H1 (cell line): ENCODE measurements at regions not wholly inside any gene's neighbourhood (a gene's known extent, or its start where the extent isn't known, plus 50 kb on each side); places are given as distances from the start of the nearest gene placed in this dataset.

ENCODE experiments used
- CTCF ChIA-PET: fragments of 300-600 bp; sonication (Branson Sonifier 250); formaldehyde crosslinking; loops from one replicate; lab custom pipeline; 2021; ENCODE audit not compliant: partially characterized antibody; lab: Charles Lee
- POLR2A ChIA-PET: fragments of 300-600 bp; sonication (Branson Sonifier 250); formaldehyde crosslinking; loops from one replicate; lab custom pipeline; 2021; ENCODE audit warnings: inconsistent platforms; ENCODE audit not compliant: partially characterized antibody; lab: Charles Lee
- DNase-seq, 2 experiments: peaks; one replicate each; pipeline versions ENCODE4 v3.0.0 to v3.0.0-alpha.2; 2010 to 2022; ENCODE audit warnings: low spot score in 2 of 2, low read depth in 1 of 2, mixed read lengths in 1 of 2
- FAIRE-seq: peaks from 2 replicates; lab custom pipeline; 2011; peaks lifted over from hg19 to GRCh38; lab: Jason Lieb, UNC
- H2AFZ ChIP-seq: 2 replicates; pipeline ENCODE4 v1.8.1; 2012; ENCODE audit warnings: low read length, inconsistent platforms
- H2AK5ac ChIP-seq: 2 replicates; pipeline ENCODE4 v1.6.1; 2013; ENCODE audit warnings: low read depth, low read length
- H2BK120ac ChIP-seq: replicated peaks from 2 replicates; pipeline ENCODE3; 2013; ENCODE audit warnings: low read depth, low read length, inconsistent platforms
- H2BK12ac ChIP-seq: 2 replicates; pipeline ENCODE4 v1.6.1; 2013; ENCODE audit warnings: low read depth, low read length
- H2BK15ac ChIP-seq: 2 replicates; pipeline ENCODE4 v1.6.1; 2013; ENCODE audit warnings: low read length
- H2BK20ac ChIP-seq: 2 replicates; pipeline ENCODE4 v1.6.1; 2013; ENCODE audit warnings: low read length
- H2BK5ac ChIP-seq: 2 replicates; pipeline ENCODE4 v1.6.1; 2013; ENCODE audit warnings: low read depth, low read length
- H3K14ac ChIP-seq: 2 replicates; pipeline ENCODE4 v1.6.1; 2013; ENCODE audit warnings: inconsistent platforms; ENCODE audit not compliant: insufficient read length
- H3K18ac ChIP-seq: 2 replicates; pipeline ENCODE4 v1.6.1; 2013; ENCODE audit warnings: low read length; ENCODE audit errors: extremely low read depth
- H3K23ac ChIP-seq: 2 replicates; pipeline ENCODE4 v1.6.1; 2013; ENCODE audit warnings: inconsistent platforms; ENCODE audit not compliant: insufficient read length
- H3K23me2 ChIP-seq: 2 replicates; pipeline ENCODE4 v1.6.1; 2013; ENCODE audit warnings: low read depth, low read length
- H3K27ac ChIP-seq: 2 replicates; pipeline ENCODE4 v1.6.1; 2011; ENCODE audit warnings: low read depth, low read length, inconsistent platforms
- H3K27me3 ChIP-seq, 4 experiments: replicated peaks in 1 of 4; 1 replicate in 1 of 4; 2 replicates in 3 of 4; pipeline versions ENCODE4 v1.6.1 to v1.8.1; 2011 to 2013; ENCODE audit warnings: low read length in 3 of 4, mild to moderate bottlenecking in 3 of 4, inconsistent platforms in 2 of 4, mixed read lengths in 2 of 4, moderate library complexity in 1 of 4; ENCODE audit not compliant: control insufficient read depth in 3 of 4, insufficient read depth in 3 of 4; ENCODE audit errors: extremely low read depth in 1 of 4
- H3K36me3 ChIP-seq, 4 experiments: 2 replicates each; pipeline versions ENCODE4 v1.6.1 to v1.8.1; 2011 to 2013; ENCODE audit warnings: mild to moderate bottlenecking in 4 of 4, low read length in 3 of 4, moderate library complexity in 2 of 4, control low read depth in 1 of 4, inconsistent platforms in 1 of 4; ENCODE audit not compliant: insufficient read depth in 4 of 4, control insufficient read depth in 2 of 4
- H3K4ac ChIP-seq: replicated peaks from 2 replicates; pipeline ENCODE3; 2013; ENCODE audit warnings: low read length, low read depth, mixed read lengths, inconsistent platforms; ENCODE audit not compliant: insufficient read length
- H3K4me1 ChIP-seq, 4 experiments: replicated peaks in 1 of 4; 1 replicate in 1 of 4; 2 replicates in 3 of 4; pipeline versions ENCODE4 v1.6.1 to v1.8.1; 2011 to 2013; ENCODE audit warnings: low read length in 3 of 4, inconsistent platforms in 2 of 4, mixed read lengths in 1 of 4; ENCODE audit not compliant: insufficient read depth in 4 of 4, control insufficient read depth in 3 of 4
- H3K4me2 ChIP-seq, 2 experiments: 2 replicates each; pipeline versions ENCODE4 v1.6.1 to v1.8.1; 2011 to 2013; ENCODE audit warnings: low read depth in 2 of 2, low read length in 2 of 2, control low read depth in 1 of 2, inconsistent platforms in 1 of 2, mild to moderate bottlenecking in 1 of 2; ENCODE audit not compliant: insufficient read depth in 1 of 2
- H3K4me3 ChIP-seq, 4 experiments: fragments of 200-600, 300-600 bp in 1 of 4; sonication (generic), shearing (Covaris generic), sonication (Bioruptor Twin) in 1 of 4; 2 replicates each; pipeline versions ENCODE4 v1.5.1 to v1.8.1; 2011 to 2016; ENCODE audit warnings: low read length in 4 of 4, low read depth in 3 of 4, control low read depth in 2 of 4, inconsistent platforms in 2 of 4, mild to moderate bottlenecking in 2 of 4, mixed read lengths in 1 of 4, moderate library complexity in 1 of 4; ENCODE audit not compliant: insufficient read depth in 2 of 4; ENCODE audit errors: extremely low read depth in 1 of 4
- H3K56ac ChIP-seq: replicated peaks from 2 replicates; pipeline ENCODE3; 2013; ENCODE audit warnings: low read depth, mild to moderate bottlenecking, mixed read lengths, low read length, inconsistent platforms; ENCODE audit not compliant: insufficient read length
- H3K79me1 ChIP-seq: 2 replicates; pipeline ENCODE4 v1.6.1; 2013; ENCODE audit warnings: low read depth, low read length, control low read depth
- H3K79me2 ChIP-seq, 2 experiments: 2 replicates each; pipeline versions ENCODE4 v1.6.1 to v1.8.1; 2012 to 2013; ENCODE audit warnings: low read length in 2 of 2, mild to moderate bottlenecking in 2 of 2, inconsistent platforms in 1 of 2; ENCODE audit not compliant: insufficient read depth in 2 of 2, control insufficient read depth in 1 of 2
- H3K9ac ChIP-seq, 4 experiments: replicated peaks in 1 of 4; 1 replicate in 1 of 4; 2 replicates in 3 of 4; pipeline versions ENCODE4 v1.6.1 to v1.8.1; 2011 to 2013; ENCODE audit warnings: low read depth in 3 of 4, low read length in 3 of 4, control low read depth in 2 of 4, mild to moderate bottlenecking in 2 of 4, moderate library complexity in 2 of 4, inconsistent platforms in 1 of 4; ENCODE audit errors: extremely low read depth in 1 of 4
- H3K9me3 ChIP-seq, 2 experiments: 2 replicates each; pipeline versions ENCODE4 v1.6.1 to v1.8.1; 2012 to 2013; ENCODE audit warnings: mild to moderate bottlenecking in 2 of 2, moderate library complexity in 2 of 2, control low read depth in 1 of 2, inconsistent platforms in 1 of 2, low read depth in 1 of 2, low read length in 1 of 2, mixed read lengths in 1 of 2; ENCODE audit not compliant: insufficient read depth in 2 of 2
- H4K20me1 ChIP-seq, 2 experiments: replicated peaks in 1 of 2; 2 replicates each; pipeline versions ENCODE3 to v1.8.1; 2011 to 2013; ENCODE audit warnings: inconsistent platforms in 2 of 2, low read length in 2 of 2, mild to moderate bottlenecking in 1 of 2; ENCODE audit not compliant: insufficient read depth in 2 of 2, control insufficient read depth in 1 of 2
- H4K5ac ChIP-seq: 2 replicates; pipeline ENCODE4 v1.6.1; 2013; ENCODE audit warnings: low read length, low read depth, mixed read lengths, inconsistent platforms; ENCODE audit not compliant: insufficient read length
- H4K8ac ChIP-seq: 2 replicates; pipeline ENCODE4 v1.8.0; 2013; ENCODE audit warnings: mild to moderate bottlenecking, moderate library complexity, low read length, inconsistent platforms; ENCODE audit not compliant: insufficient read depth; ENCODE audit errors: extremely low read depth
- H4K91ac ChIP-seq: replicated peaks from 2 replicates; pipeline ENCODE3; 2013; ENCODE audit warnings: low read length, mixed read lengths, inconsistent platforms; ENCODE audit not compliant: insufficient read length
- ASH2L ChIP-seq: fragments of 200-600, 300-600 bp; sonication (generic); IDR thresholded peaks from one replicate; pipeline ENCODE4 v1.7.1; 2017; ENCODE audit warnings: low read length
- ATF2 ChIP-seq: IDR thresholded peaks from 2 replicates; pipeline ENCODE4 v1.6.1; 2012; ENCODE audit warnings: low read length, inconsistent platforms
- CBX5 ChIP-seq: fragments of 300-800, 300-1000 bp; sonication (generic); IDR thresholded peaks from 2 replicates; pipeline ENCODE4 v1.7.1; 2016; ENCODE audit warnings: antibody characterized with exemption, low read length, low read depth
- CHD2 ChIP-seq: IDR thresholded peaks from 2 replicates; pipeline ENCODE4 v1.6.1; 2012; ENCODE audit warnings: low read length, improper control_type of control experiment
- CREB1 ChIP-seq: IDR thresholded peaks from 2 replicates; pipeline ENCODE4 v1.6.1; 2012; ENCODE audit warnings: inconsistent platforms
- CTCF ChIP-seq, 3 experiments: IDR thresholded peaks; 1 replicate in 2 of 3; 2 replicates in 1 of 3; pipeline versions ENCODE4 v1.5.1 to v1.6.1; 2011; ENCODE audit warnings: low read length in 3 of 3, mild to moderate bottlenecking in 3 of 3, inconsistent platforms in 2 of 3, low read depth in 1 of 3, moderate library complexity in 1 of 3; ENCODE audit not compliant: insufficient read depth in 1 of 3; ENCODE audit errors: control extremely low read depth in 1 of 3
- GABPA ChIP-seq: IDR thresholded peaks from 2 replicates; pipeline ENCODE4 v1.6.1; 2011; ENCODE audit warnings: mild to moderate bottlenecking, low read length, moderate library complexity, borderline replicate concordance; ENCODE audit not compliant: insufficient read depth
- KDM4A ChIP-seq: IDR thresholded peaks from one replicate; pipeline ENCODE4 v1.7.1; 2012; ENCODE audit warnings: low read depth, mild to moderate bottlenecking, moderate library complexity, low read length, inconsistent platforms; ENCODE audit not compliant: severe bottlenecking
- MAFK ChIP-seq: IDR thresholded peaks from 2 replicates; pipeline ENCODE4 v1.6.1; 2012; ENCODE audit warnings: low read depth, mild to moderate bottlenecking, improper control_type of control experiment, low read length
- POLR2A ChIP-seq, 2 experiments: IDR thresholded peaks; 1 replicate in 1 of 2; 2 replicates in 1 of 2; pipeline ENCODE4 v1.6.1; 2011; ENCODE audit warnings: low read depth in 2 of 2, low read length in 2 of 2, mild to moderate bottlenecking in 2 of 2; ENCODE audit errors: control extremely low read depth in 1 of 2
- SUZ12 ChIP-seq: fragments of 200-600 bp; sonication (generic); IDR thresholded peaks from 2 replicates; pipeline ENCODE4 v1.6.1; 2012; ENCODE audit warnings: mild to moderate bottlenecking, inconsistent platforms, low read length, moderate library complexity, mixed read lengths
- ZNF274 ChIP-seq: IDR thresholded peaks from 2 replicates; pipeline ENCODE4 v1.7.0; 2012; ENCODE audit warnings: low read length, borderline replicate concordance; ENCODE audit errors: extremely low read depth

- Histone ChIP-seq H3K14ac (no peak overlapping the region), H3K4me1 (peaks cover 0 to 7% (median 5%) of the 10 kb centered on the region in 4 experiments; a peak in 3 of 7 replicates), H3K27me3 (no peaks in the 10 kb centered on the region), H4K20me1 (no peaks in the 10 kb centered on the region), H2AFZ (no peak overlapping the region), H3K56ac (no peak overlapping the region), H2BK20ac (no peak overlapping the region), H2BK15ac (no peak overlapping the region), H3K18ac (no peak overlapping the region), H4K5ac (no peak overlapping the region), H4K8ac (no peak overlapping the region), H2BK120ac (no peak overlapping the region), H3K23ac (no peak overlapping the region), H3K36me3 (no peaks in the 10 kb centered on the region), H3K9me3 (no peaks in the 10 kb centered on the region), H3K4ac (no peak overlapping the region), H4K91ac (no peak overlapping the region), H3K27ac (no peak overlapping the region), H3K9ac (no peak overlapping the region), H3K79me2 (no peaks in the 10 kb centered on the region), H3K4me3 (no peak overlapping the region), H3K23me2 (no peaks in the 10 kb centered on the region; the same call in 1 of the 2 replicates), H2AK5ac (no peak overlapping the region), H3K4me2 (no peak overlapping the region), H3K79me1 (no peaks in the 10 kb centered on the region), H2BK5ac (no peak overlapping the region), H2BK12ac (no peak overlapping the region)
- CTCF ChIA-PET, result interaction anchor here (1.0 kb wide), 1 partner anchor 95 kb away, joined by 4 read pairs; no protein-coding TSS in a partner anchor
- DNase-seq (no peak), FAIRE-seq (no peak)
- POLR2A ChIA-PET, result no interaction called here
- no peak for TF ChIP-seq POLR2A (IDR thresholded peaks at IDR 0.05; ENCODE audit: control extremely low read depth in 1 of 2, low read depth in 2 of 2, low read length in 2 of 2)
- no peak for TF ChIP-seq ASH2L
- TF ChIP-seq CHD2, result no peak
- TF ChIP-seq CTCF (IDR thresholded peaks at IDR 0.05; ENCODE audit: control extremely low read depth in 1 of 3, insufficient read depth in 1 of 3, low read depth in 1 of 3, low read length in 3 of 3), result no peak
- TF ChIP-seq SUZ12, result no peak
- no peak for TF ChIP-seq ATF2
- no peak for TF ChIP-seq CREB1
- TF ChIP-seq MAFK, result no peak
- TF ChIP-seq CBX5, result no peak
- no peak for TF ChIP-seq KDM4A
- no peak for TF ChIP-seq GABPA
- no peak for TF ChIP-seq ZNF274
Measured at GRCh38 chr1:237959838-237960237, 69.1 kb upstream of the ZP4 start.
